ENCODE measurements at regions not wholly inside any gene's neighbourhood (a gene's known extent, or its start where the extent isn't known, plus 50 kb on each side); places are given as distances from the start of the nearest gene placed in this dataset.

DNA sequence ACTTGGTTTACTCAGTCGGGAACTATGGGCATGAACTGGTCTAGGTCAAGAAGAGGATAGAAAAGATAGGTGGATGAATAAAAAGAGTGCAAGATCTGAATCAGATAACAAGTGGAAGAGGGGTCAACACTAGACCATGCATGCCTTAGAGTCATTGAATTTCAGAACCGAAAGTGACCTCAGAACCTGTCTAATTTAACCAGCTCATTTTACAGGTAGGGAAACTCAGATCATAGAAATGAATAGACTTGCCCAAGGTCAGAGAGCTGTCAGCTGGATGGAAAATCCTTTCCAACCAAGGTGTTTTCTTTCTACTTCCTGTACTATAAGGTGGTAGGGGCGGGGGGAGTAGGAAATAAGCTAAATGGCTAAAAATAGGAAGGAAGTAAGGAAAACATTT, 121.4 kb upstream of the ADGRF1 start:
- no peak for TF ChIP-seq CTCF (conservative IDR thresholded peaks at IDR 0.05; ENCODE audit: low read depth, low read length)
- TF ChIP-seq EZH2 (IDR thresholded peaks at IDR 0.05; ENCODE audit: borderline replicate concordance, low read depth, low read length, poor library complexity, severe bottlenecking), result no peak

Measured in A673 (cell line).